ENCODE measurements at regions not wholly inside any gene's neighbourhood (a gene's known extent, or its start where the extent isn't known, plus 50 kb on each side); places are given as distances from the start of the nearest gene placed in this dataset.
"Not testable (repeated sequence)": the region's sequence is repeated elsewhere in the genome, so short reads cannot be mapped to it uniquely, and the experiment has no call there.

- FAIRE-seq = no peak
Measured at GRCh38 chr4:30838331-30838730, 118.2 kb downstream of the PCDH7 start.

GRCh38 chr4:30839583-30840520 is 119.7 kb downstream of the PCDH7 start:
- FAIRE-seq = no peak

- FAIRE-seq = no peak
Measured at GRCh38 chr4:30840571-30840970, 120.4 kb downstream of the PCDH7 start.

- no peak for FAIRE-seq
Measured at GRCh38 chr4:30842142-30842541, 122.0 kb downstream of the PCDH7 start.

GRCh38 chr4:30842689-30843088 is 122.5 kb downstream of the PCDH7 start:
- FAIRE-seq = no peak

- FAIRE-seq = no peak
Measured at GRCh38 chr4:30844861-30845582, 124.9 kb downstream of the PCDH7 start.

GRCh38 chr4:30847167-30847566 is 127.0 kb downstream of the PCDH7 start:
- FAIRE-seq = no peak

GRCh38 chr4:30847958-30848357 is 127.8 kb downstream of the PCDH7 start:
- FAIRE-seq = no peak

GRCh38 chr4:30854531-30854930 is 134.4 kb downstream of the PCDH7 start:
- FAIRE-seq = no peak

- no peak for FAIRE-seq
Measured at GRCh38 chr4:30855232-30855631, 135.1 kb downstream of the PCDH7 start.

- peak; percentile 8 for FAIRE-seq
Measured at GRCh38 chr4:30856795-30857564, 136.8 kb downstream of the PCDH7 start.

GRCh38 chr4:30860978-30861377 is 140.8 kb downstream of the PCDH7 start:
- no peak for FAIRE-seq

- FAIRE-seq = no peak
Measured at GRCh38 chr4:30862196-30862595, 142.0 kb downstream of the PCDH7 start.

- FAIRE-seq = no peak
Measured at GRCh38 chr4:30863021-30863420, 142.9 kb downstream of the PCDH7 start.

- FAIRE-seq = no peak
Measured at GRCh38 chr4:30865691-30866090, 145.5 kb downstream of the PCDH7 start.

- no peak for FAIRE-seq
Measured at GRCh38 chr4:30866346-30866745, 146.2 kb downstream of the PCDH7 start.

GRCh38 chr4:30866907-30867306 is 146.7 kb downstream of the PCDH7 start:
- no peak for FAIRE-seq

- FAIRE-seq = no peak
Measured at GRCh38 chr4:30867427-30867826, 147.3 kb downstream of the PCDH7 start.

- FAIRE-seq = no peak
Measured at GRCh38 chr4:30868111-30868895, 148.1 kb downstream of the PCDH7 start.

GRCh38 chr4:30869387-30869786 is 149.2 kb downstream of the PCDH7 start:
- not testable (repeated sequence) for FAIRE-seq

- FAIRE-seq = no peak
Measured at GRCh38 chr4:30870513-30870912, 150.3 kb downstream of the PCDH7 start.

- peak; percentile 67 for FAIRE-seq
Measured at GRCh38 chr4:30875658-30876269, 155.6 kb downstream of the PCDH7 start.

Measured in endometrium (tissue), 2 donors.